ENCODE measurements at regions not wholly inside any gene's neighbourhood (a gene's known extent, or its start where the extent isn't known, plus 50 kb on each side); places are given as distances from the start of the nearest gene placed in this dataset.

GRCh38 chr17:33932996-33933395 is 322.1 kb upstream of the CCL2 start:
- H3K4me3 ChIP-seq (ENCODE audit: low read depth, low read length), result no peak overlapping the region
- DNase-seq (ENCODE audit: low read depth), result no peak
- POLR2A ChIA-PET, result no interaction called here
- no peaks in the 10 kb centered on the region for H3K36me3 ChIP-seq (ENCODE audit: control insufficient read depth, insufficient read depth, low read length)
- CTCF ChIA-PET, result no interaction called here
- H3K27me3 ChIP-seq (ENCODE audit: control insufficient read depth, insufficient read depth, low read length), result no peaks in the 10 kb centered on the region
- no peak for TF ChIP-seq CTCF (IDR thresholded peaks at IDR 0.05; ENCODE audit: insufficient read depth, low read depth, low read length)

GRCh38 chr17:33933576-33933975 is 321.5 kb upstream of the CCL2 start:
- no peak for DNase-seq (ENCODE audit: low read depth)
- H3K4me3 ChIP-seq (ENCODE audit: low read depth, low read length), result no peak overlapping the region
- POLR2A ChIA-PET, result no interaction called here
- H3K27me3 ChIP-seq (ENCODE audit: control insufficient read depth, insufficient read depth, low read length), result no peaks in the 10 kb centered on the region
- H3K36me3 ChIP-seq (ENCODE audit: control insufficient read depth, insufficient read depth, low read length), result no peaks in the 10 kb centered on the region
- CTCF ChIA-PET, result no interaction called here
- no peak for TF ChIP-seq CTCF (IDR thresholded peaks at IDR 0.05; ENCODE audit: insufficient read depth, low read depth, low read length)

GRCh38 chr17:33934696-33935095 is 320.4 kb upstream of the CCL2 start:
- DNase-seq (ENCODE audit: low read depth), result no peak
- ChIA-PET CTCF (no interaction called here), POLR2A (no interaction called here)
- H3K4me3 ChIP-seq (ENCODE audit: low read depth, low read length), result no peak overlapping the region
- no peaks in the 10 kb centered on the region for H3K27me3 ChIP-seq (ENCODE audit: control insufficient read depth, insufficient read depth, low read length)
- TF ChIP-seq CTCF (IDR thresholded peaks at IDR 0.05; ENCODE audit: insufficient read depth, low read depth, low read length), result no peak
- no peaks in the 10 kb centered on the region for H3K36me3 ChIP-seq (ENCODE audit: control insufficient read depth, insufficient read depth, low read length)

GRCh38 chr17:33935822-33936221 is 319.3 kb upstream of the CCL2 start:
- DNase-seq (ENCODE audit: low read depth), result no peak
- TF ChIP-seq CTCF (IDR thresholded peaks at IDR 0.05; ENCODE audit: insufficient read depth, low read depth, low read length), result no peak
- CTCF ChIA-PET, result no interaction called here
- POLR2A ChIA-PET, result no interaction called here
- no peaks in the 10 kb centered on the region for H3K27me3 ChIP-seq (ENCODE audit: control insufficient read depth, insufficient read depth, low read length)
- H3K36me3 ChIP-seq (ENCODE audit: control insufficient read depth, insufficient read depth, low read length), result no peaks in the 10 kb centered on the region
- no peak overlapping the region for H3K4me3 ChIP-seq (ENCODE audit: low read depth, low read length)

GRCh38 chr17:33936764-33937163 is 318.3 kb upstream of the CCL2 start:
- no peak for TF ChIP-seq CTCF (IDR thresholded peaks at IDR 0.05; ENCODE audit: insufficient read depth, low read depth, low read length)
- ChIA-PET CTCF (no interaction called here), POLR2A (no interaction called here)

More at GRCh38 chr17:33936764-33937163, 318.3 kb upstream of the CCL2 start:
- Histone ChIP-seq H3K27me3 (ENCODE audit: control insufficient read depth, insufficient read depth, low read length) (no peaks in the 10 kb centered on the region), H3K4me3 (ENCODE audit: low read depth, low read length) (no peak overlapping the region), H3K36me3 (ENCODE audit: control insufficient read depth, insufficient read depth, low read length) (no peaks in the 10 kb centered on the region)
- no peak for DNase-seq (ENCODE audit: low read depth)
